IPS DF 19.7 (cell line): ENCODE measurements at regions not wholly inside any gene's neighbourhood (a gene's known extent, or its start where the extent isn't known, plus 50 kb on each side); places are given as distances from the start of the nearest gene placed in this dataset.
"Not testable (repeated sequence)": the region's sequence is repeated elsewhere in the genome, so short reads cannot be mapped to it uniquely, and the experiment has no call there.

ENCODE experiments used
- DNase-seq: peaks from one replicate; pipeline ENCODE4 v3.0.0-alpha.2; 2013; ENCODE audit warnings: low read depth, low spot score

GRCh38 chr21:35573472-35574374 lies 486.6 kb downstream of the SETD4 start:
- DNase-seq, result no peak

- no peak for DNase-seq
These were observed 488.4 kb downstream of the SETD4 start for GRCh38 chr21:35571910-35572309.

DNA sequence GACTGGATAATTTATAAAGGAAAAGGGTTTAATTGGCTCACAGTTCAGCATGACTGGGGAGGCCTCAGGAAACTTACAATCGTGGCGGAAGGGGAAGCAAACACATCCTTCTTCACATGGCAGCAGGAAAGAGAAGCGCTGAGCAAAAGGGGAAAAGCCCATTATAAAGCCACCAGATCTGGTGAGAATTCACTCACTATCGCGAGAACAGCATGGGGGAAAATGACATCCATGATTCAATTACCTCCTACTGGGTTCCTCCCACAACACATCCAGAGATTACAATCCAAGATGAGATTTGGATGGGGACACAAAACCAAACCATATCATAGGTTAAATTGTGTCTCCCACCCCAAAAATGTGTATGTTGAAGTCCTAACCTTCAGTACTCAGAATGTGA lies 491.7 kb downstream of the SETD4 start:
- no peak for DNase-seq

GRCh38 chr21:35566874-35567273 lies 493.5 kb downstream of the SETD4 start:
- no peak for DNase-seq

DNA sequence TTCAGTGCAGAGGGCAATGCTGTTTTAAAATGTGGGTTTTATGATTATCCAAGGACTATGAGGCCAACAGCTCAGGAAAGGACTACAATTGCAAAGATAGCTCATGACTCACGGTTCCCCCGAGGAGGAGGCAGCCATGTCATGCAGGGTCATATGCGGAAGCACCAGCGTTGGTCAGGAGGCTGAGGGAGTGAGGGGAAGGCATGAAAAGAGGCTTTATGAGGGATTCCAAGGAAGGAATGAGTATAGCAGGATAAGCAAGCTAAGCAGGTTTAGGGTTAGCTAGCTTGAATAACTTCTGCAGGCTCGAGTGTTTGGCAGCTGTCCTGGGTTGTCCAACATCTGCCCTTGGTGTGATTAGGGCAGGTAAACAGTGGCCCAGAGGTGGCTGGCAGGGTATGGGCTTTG lies 495.1 kb downstream of the SETD4 start:
- no peak for DNase-seq

DNA sequence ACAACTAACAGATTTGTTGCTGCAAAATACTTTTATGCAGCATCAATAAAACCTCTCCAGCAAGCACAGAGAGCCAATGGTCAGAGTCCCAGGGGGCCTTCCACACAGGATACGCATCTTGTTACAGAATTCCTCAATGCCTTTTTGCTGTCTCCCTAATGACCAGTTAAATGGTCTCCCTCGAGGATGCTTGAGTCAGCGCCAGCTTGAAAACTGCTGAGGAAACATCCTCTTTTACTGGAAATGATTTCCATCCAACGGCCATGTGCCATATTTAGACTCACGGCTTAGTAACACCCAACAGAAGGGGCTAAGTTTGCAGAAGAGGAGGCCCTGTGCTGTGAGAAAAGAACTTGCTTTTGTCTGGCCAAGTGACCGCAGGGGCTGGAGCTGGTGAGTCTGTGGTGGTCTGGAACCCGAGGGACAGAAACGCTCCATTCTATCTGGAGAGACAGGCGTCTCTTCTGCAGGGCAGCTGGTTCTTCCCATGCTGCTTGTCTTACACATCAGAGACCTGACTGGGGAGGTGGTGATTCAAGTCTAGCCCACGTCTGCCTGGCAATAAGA lies 496.4 kb downstream of the SETD4 start:
- DNase-seq, result no peak

DNA sequence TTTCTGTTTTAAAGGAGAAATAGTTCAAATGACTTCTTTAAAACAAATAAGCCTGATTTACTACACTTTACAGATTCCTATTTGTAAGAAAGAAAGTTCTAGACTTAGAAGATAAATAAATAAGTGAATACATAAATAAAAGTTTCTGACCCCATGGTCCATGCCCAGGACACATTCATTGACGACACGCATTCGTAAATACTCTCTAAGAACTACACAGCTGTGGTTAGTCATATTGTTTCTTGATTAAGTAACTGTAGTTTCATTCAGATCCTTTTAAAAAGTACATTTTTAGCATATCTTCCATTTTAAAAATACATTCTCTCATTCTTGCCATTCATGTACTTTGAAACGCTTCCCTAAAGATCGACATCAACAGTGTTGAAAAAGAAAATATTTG lies 497.4 kb downstream of the SETD4 start:
- no peak for DNase-seq

DNA sequence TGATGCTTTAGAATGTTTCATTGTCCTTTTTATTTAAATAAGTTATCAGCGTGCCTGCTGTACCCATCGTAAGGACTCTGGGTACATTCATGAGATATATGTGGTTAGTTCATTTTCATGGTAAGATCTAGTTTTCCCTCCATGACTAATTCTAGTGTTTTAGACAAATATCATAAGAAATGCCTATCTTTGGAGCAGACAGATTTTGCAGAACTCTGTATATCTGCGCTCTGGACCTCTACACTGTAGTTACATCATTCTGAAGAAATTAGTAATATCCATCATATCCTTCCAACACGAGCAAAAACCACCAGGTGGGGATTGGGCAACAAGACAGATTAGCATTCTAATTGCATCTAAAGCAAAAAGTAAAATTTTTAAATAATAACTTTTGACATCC lies 499.2 kb downstream of the SETD4 start:
- no peak for DNase-seq

DNA sequence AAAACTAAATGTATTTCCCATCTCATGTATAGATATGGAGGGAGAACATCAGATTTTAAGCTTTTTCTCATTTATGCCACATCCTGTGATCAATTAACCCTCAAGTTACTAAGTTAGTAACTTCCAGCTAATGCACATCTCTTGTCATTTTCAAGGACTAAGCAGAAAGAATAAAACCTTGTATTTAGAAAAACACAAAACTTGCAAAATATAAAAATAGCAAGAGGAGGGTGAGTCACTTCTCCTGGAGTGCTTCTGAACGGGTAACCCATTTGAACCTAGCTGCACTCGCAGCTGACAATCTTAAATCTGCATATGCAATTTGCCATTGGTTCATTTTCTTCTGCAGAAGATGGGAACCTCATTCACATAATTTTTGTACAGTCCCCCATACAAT lies 500.5 kb downstream of the SETD4 start:
- DNase-seq, result no peak

DNA sequence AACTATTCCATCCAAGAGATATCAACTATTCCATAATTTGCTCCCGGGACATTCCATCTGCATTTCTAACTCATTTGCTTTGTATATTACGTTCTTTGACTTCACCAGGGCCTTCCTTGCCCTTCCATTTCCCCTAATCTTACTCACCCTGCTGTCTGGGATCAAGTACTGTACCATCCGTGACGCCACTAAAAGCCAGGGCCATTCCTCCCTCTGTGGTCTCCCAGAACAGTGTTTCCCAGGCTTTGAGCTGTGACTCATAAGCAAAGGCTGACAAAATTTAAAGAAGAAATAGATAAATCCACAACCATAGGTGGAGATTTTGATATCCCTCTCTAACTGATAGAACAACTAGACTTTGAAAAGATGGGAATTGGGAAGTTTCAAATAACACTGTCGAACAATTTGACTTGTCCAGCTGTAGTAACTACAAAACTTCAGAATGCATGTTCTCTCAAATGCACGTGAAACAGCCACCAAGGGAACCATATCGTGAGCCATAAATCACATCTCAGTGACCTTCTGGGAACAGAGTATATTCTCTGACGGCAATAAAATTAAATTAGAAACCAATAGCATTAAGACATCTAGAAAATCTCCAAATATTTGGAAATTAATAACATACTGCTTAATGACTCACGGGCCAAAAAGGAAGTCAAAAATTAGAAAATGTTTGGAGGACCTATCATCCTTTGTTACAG lies 501.0 kb downstream of the SETD4 start:
- DNase-seq, result no peak

GRCh38 chr21:35556536-35556935 lies 503.8 kb downstream of the SETD4 start:
- no peak for DNase-seq

DNA sequence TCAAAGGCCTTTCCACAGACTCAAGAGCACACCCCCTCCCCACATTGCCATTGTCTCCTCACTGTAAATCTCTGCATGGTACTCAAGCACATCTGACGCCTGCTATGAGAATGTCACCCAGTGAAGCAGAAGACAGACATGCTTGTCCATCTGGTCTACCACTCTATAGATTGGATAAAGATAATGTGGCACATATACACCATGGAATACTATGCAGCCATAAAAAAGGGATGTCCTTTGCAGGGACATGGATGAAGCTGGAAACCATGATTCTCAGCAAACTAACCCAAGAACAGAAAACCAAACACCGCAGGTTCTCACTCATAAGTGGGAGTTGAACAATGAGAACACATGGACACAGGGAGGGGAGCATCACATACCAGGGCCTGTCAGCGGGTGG lies 503.4 kb upstream of the RUNX1 start:
- not testable (repeated sequence) for DNase-seq

- DNase-seq, result no peak
These were observed 500.0 kb upstream of the RUNX1 start for GRCh38 chr21:35548904-35549615.

- DNase-seq, result no peak
These were observed 499.1 kb upstream of the RUNX1 start for GRCh38 chr21:35547946-35548774.

GRCh38 chr21:35543746-35544145 lies 494.6 kb upstream of the RUNX1 start:
- DNase-seq, result no peak

GRCh38 chr21:35540950-35541638 lies 492.0 kb upstream of the RUNX1 start:
- no peak for DNase-seq

DNA sequence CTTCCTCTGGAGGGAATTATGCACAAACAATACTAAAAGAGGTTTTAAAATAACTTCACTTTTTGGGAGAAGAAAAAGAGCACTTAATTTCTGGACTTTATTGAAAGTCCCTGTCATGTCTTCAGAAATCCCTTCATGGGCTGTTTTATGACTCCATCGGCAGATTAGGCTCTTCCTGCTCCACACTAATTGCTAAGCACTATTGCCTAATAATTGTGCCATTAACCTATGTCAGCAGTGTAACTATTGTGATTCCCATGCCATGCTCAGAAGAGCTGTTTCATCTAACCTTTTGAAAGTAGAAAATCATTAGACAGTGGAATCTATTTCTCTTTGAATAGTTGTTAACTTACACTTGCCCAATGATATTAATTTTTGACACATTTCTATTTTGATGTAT lies 489.3 kb upstream of the RUNX1 start:
- DNase-seq, result no peak

GRCh38 chr21:35537604-35538003 lies 488.5 kb upstream of the RUNX1 start:
- DNase-seq, result no peak

- DNase-seq, result no peak
These were observed 484.8 kb upstream of the RUNX1 start for GRCh38 chr21:35533893-35534292.

GRCh38 chr21:35530766-35531165 lies 481.7 kb upstream of the RUNX1 start:
- DNase-seq, result no peak
